OCI-LY7 (cell line): ENCODE measurements at regions not wholly inside any gene's neighbourhood (a gene's known extent, or its start where the extent isn't known, plus 50 kb on each side); places are given as distances from the start of the nearest gene placed in this dataset.

Experiments used
- BruUV-seq: library from RNA; stranded (reverse); fragments of 400-500 nt; replicated peaks from 2 replicates; lab custom pipeline; 2021; lab: Mats Ljungman, UMichigan
- CTCF ChIA-PET: fragments of 300-600 bp; sonication (Branson Sonifier 250); formaldehyde crosslinking; loops from one replicate; lab custom pipeline; 2022; ENCODE audit warnings: antibody characterized with exemption; ENCODE audit not compliant: unreplicated experiment; lab: Charles Lee
- POLR2A ChIA-PET: fragments of 300-600 bp; sonication (Branson Sonifier 250); formaldehyde crosslinking; loops from one replicate; lab custom pipeline; 2022; ENCODE audit warnings: antibody characterized with exemption; lab: Charles Lee
- DNase-seq: peaks from one replicate; pipeline ENCODE4 v3.0.0-alpha.2; 2015; ENCODE audit warnings: low spot score
- H2AFZ ChIP-seq: fragments of 200-600 bp; sonication (generic), shearing (Covaris generic); 2 replicates; pipeline ENCODE4 v1.6.1; 2014; ENCODE audit warnings: mild to moderate bottlenecking, antibody characterized with exemption, low read length, moderate library complexity
- H3K27ac ChIP-seq: fragments of 200-600 bp; sonication (generic); 2 replicates; pipeline ENCODE4 v1.5.1; 2014; ENCODE audit warnings: mixed run types, low read depth, mild to moderate bottlenecking, moderate library complexity, low read length, inconsistent platforms; ENCODE audit not compliant: poor library complexity, severe bottlenecking
- H3K36me3 ChIP-seq: fragments of 200-600 bp; sonication (generic); 2 replicates; pipeline ENCODE4 v1.6.1; 2014; ENCODE audit warnings: mild to moderate bottlenecking, antibody characterized with exemption, low read length, moderate library complexity, mixed read lengths; ENCODE audit not compliant: insufficient read depth
- H3K4me1 ChIP-seq: fragments of 200-600 bp; sonication (generic); 2 replicates; pipeline ENCODE4 v1.5.1; 2014; ENCODE audit warnings: mild to moderate bottlenecking, low read length; ENCODE audit not compliant: insufficient read depth, poor library complexity, severe bottlenecking
- H3K4me2 ChIP-seq: fragments of 200-600 bp; sonication (generic); 2 replicates; pipeline ENCODE4 v1.6.1; 2014; ENCODE audit warnings: mild to moderate bottlenecking, low read length
- H3K4me3 ChIP-seq: fragments of 200-600 bp; sonication (generic); 2 replicates; pipeline ENCODE4 v1.5.1; 2014; ENCODE audit warnings: mild to moderate bottlenecking, low read depth, low read length; ENCODE audit not compliant: poor library complexity, severe bottlenecking
- H3K79me2 ChIP-seq: fragments of 200-600 bp; sonication (generic); 2 replicates; pipeline ENCODE4 v1.6.1; 2016; ENCODE audit warnings: low read depth, mild to moderate bottlenecking, low read length, moderate library complexity, mixed read lengths; ENCODE audit not compliant: insufficient read depth
- H3K9me2 ChIP-seq: fragments of 200-600 bp; sonication (generic); 2 replicates; pipeline ENCODE4 v1.6.1; 2016; ENCODE audit warnings: mild to moderate bottlenecking, low read length, mixed read lengths; ENCODE audit not compliant: insufficient read depth
- H3K9me3 ChIP-seq: fragments of 200-600 bp; sonication (generic); 2 replicates; pipeline ENCODE4 v1.6.1; 2014; ENCODE audit warnings: mild to moderate bottlenecking, mixed run types, low read length, mixed read lengths
- H4K20me1 ChIP-seq: fragments of 200-600 bp; sonication (generic); 2 replicates; pipeline ENCODE4 v1.6.1; 2014; ENCODE audit warnings: mild to moderate bottlenecking, antibody characterized with exemption, low read length, moderate library complexity, mixed read lengths; ENCODE audit not compliant: insufficient read depth
- CTCF ChIP-seq: fragments of 200-600 bp; sonication (generic); conservative IDR thresholded peaks from 2 replicates; pipeline ENCODE4 v1.5.1; 2014; ENCODE audit warnings: mild to moderate bottlenecking, antibody characterized with exemption, low read length, moderate library complexity, mixed read lengths
- EZH2phosphoT487 ChIP-seq: fragments of 200-600 bp; sonication (generic); IDR thresholded peaks from 2 replicates; pipeline ENCODE4 v1.6.1; 2018; ENCODE audit warnings: low read depth, borderline replicate concordance, mild to moderate bottlenecking, mixed run types, antibody characterized with exemption, low read length, moderate library complexity, mixed read lengths
- intact Hi-C: fragments of 100-400 bp; cut with micrococcal nuclease; formaldehyde crosslinking; loops from one replicate; pipeline ENCODE4 v1.10.0; 2022; ENCODE audit not compliant: unreplicated experiment

- Histone ChIP-seq H3K27ac (no peak overlapping the region), H2AFZ (no peak overlapping the region), H3K9me2 (no peaks in the 10 kb centered on the region), H3K9me3 (no peaks in the 10 kb centered on the region), H3K4me3 (no peak overlapping the region), H3K4me1 (no peaks in the 10 kb centered on the region), H3K79me2 (no peaks in the 10 kb centered on the region), H3K4me2 (no peak overlapping the region), H4K20me1 (no peaks in the 10 kb centered on the region), H3K36me3 (no peaks in the 10 kb centered on the region)
- no peak for DNase-seq
- ChIA-PET CTCF (no interaction called here), POLR2A (no interaction called here)
- no TSS peak for BruUV-seq
- no peak for TF ChIP-seq EZH2phosphoT487
- intact Hi-C loops, result no loop called here
Measured at GRCh38 chr4:14834382-14834781, 167.9 kb upstream of the CPEB2 start.

- Histone ChIP-seq H3K4me1 (no peaks in the 10 kb centered on the region), H4K20me1 (no peaks in the 10 kb centered on the region), H3K9me2 (no peaks in the 10 kb centered on the region), H2AFZ (no peak overlapping the region), H3K4me3 (no peak overlapping the region), H3K36me3 (no peaks in the 10 kb centered on the region), H3K4me2 (no peak overlapping the region), H3K9me3 (no peaks in the 10 kb centered on the region), H3K27ac (no peak overlapping the region), H3K79me2 (no peaks in the 10 kb centered on the region)
- ChIA-PET CTCF (no interaction called here), POLR2A (interaction anchor here (0.6 kb wide), 1 partner anchor 681 kb away, joined by 3 read pairs; no protein-coding TSS in a partner anchor)
- intact Hi-C loops, result no loop called here
- no TSS peak for BruUV-seq
- no peak for DNase-seq
- TF ChIP-seq EZH2phosphoT487 (no peak), CTCF (no peak)
Measured at GRCh38 chr4:14835288-14835687, 167.0 kb upstream of the CPEB2 start.

GRCh38 chr4:14835708-14836425, 166.4 kb upstream of the CPEB2 start:
- H2AFZ ChIP-seq, result no peak overlapping the region
- no peaks in the 10 kb centered on the region for H3K9me3 ChIP-seq
- BruUV-seq, result no TSS peak
- H3K27ac ChIP-seq, result no peak overlapping the region
- intact Hi-C loops, result no loop called here
- H3K9me2 ChIP-seq, result no peaks in the 10 kb centered on the region
- CTCF ChIA-PET, result no interaction called here
- DNase-seq, result no peak
- H3K79me2 ChIP-seq, result no peaks in the 10 kb centered on the region
- no peaks in the 10 kb centered on the region for H3K4me1 ChIP-seq
- no peaks in the 10 kb centered on the region for H4K20me1 ChIP-seq
- no peak overlapping the region for H3K4me2 ChIP-seq
- no peak for TF ChIP-seq CTCF
- TF ChIP-seq EZH2phosphoT487, result no peak
- POLR2A ChIA-PET, result no interaction called here
- no peak overlapping the region for H3K4me3 ChIP-seq
- no peaks in the 10 kb centered on the region for H3K36me3 ChIP-seq
